Uterus (tissue), 3 donors: ENCODE measurements at regions not wholly inside any gene's neighbourhood (a gene's known extent, or its start where the extent isn't known, plus 50 kb on each side); places are given as distances from the start of the nearest gene placed in this dataset.

Source experiments
- DNase-seq, 2 donors: peaks; one replicate each; pipeline ENCODE4 v3.0.0-alpha.2; 2019 to 2020
- H3K27ac ChIP-seq, 2 donors: fragments of 200-600 bp; sonication (generic); 1 replicate in 1 of 2; 2 replicates in 1 of 2; pipeline ENCODE4 v1.5.1; 2016 to 2018
- H3K27me3 ChIP-seq, 2 donors: fragments of 200-600 bp; sonication (generic); one replicate each; pipeline ENCODE4 v1.5.1; 2018 to 2019; ENCODE audit warnings: control low read depth in 1 of 2
- H3K36me3 ChIP-seq, 2 donors: fragments of 200-600 bp; sonication (generic); one replicate each; pipeline ENCODE4 v1.5.1; 2019; ENCODE audit warnings: control low read depth in 1 of 2
- H3K4me1 ChIP-seq, 2 donors: fragments of 200-600 bp; sonication (generic); one replicate each; pipeline ENCODE4 v1.5.1; 2018 to 2019; ENCODE audit warnings: control low read depth in 1 of 2
- H3K4me3 ChIP-seq, 2 donors: fragments of 200-600 bp; sonication (generic); 1 replicate in 1 of 2; 2 replicates in 1 of 2; pipeline ENCODE4 v1.5.1; 2018 to 2019; ENCODE audit warnings: mild to moderate bottlenecking in 1 of 2
- H3K9me3 ChIP-seq, 2 donors: fragments of 200-600 bp; sonication (generic); one replicate each; pipeline ENCODE4 v1.5.1; 2019; ENCODE audit warnings: control low read depth in 1 of 2
- POLR2A ChIP-seq, 2 donors: fragments of 450-650 bp; IDR thresholded peaks; one replicate each; pipeline ENCODE4 v1.6.1; 2016; ENCODE audit warnings: antibody characterized with exemption in 2 of 2, mild to moderate bottlenecking in 1 of 2, moderate library complexity in 1 of 2
- intact Hi-C: fragments of 100-400 bp; cut with DNase I; formaldehyde crosslinking; loops from one replicate; pipeline ENCODE4 v1.15.1; 2023; ENCODE audit warnings: low total_unique reads
- TF ChIP-seq, protein P1 (sequence below), 4 experiments: fragments of 200-600 bp in 2 of 4; fragments of 450-650 bp in 2 of 4; sonication (generic) in 2 of 4; IDR thresholded peaks; one replicate each; pipeline ENCODE4 v1.5.1; 2016 to 2019; ENCODE audit warnings: antibody characterized with exemption in 4 of 4, mild to moderate bottlenecking in 2 of 4, moderate library complexity in 1 of 4
- donor health status: DM: yes; HTN: yes; CAD: no.

GRCh38 chr17:72349011-72349410 is 228.2 kb downstream of the SOX9 start:
- Histone ChIP-seq H3K9me3 (no peaks in the 10 kb centered on the region), H3K27me3 (no peaks in the 10 kb centered on the region), H3K27ac (no peak overlapping the region), H3K4me1 (no peaks in the 10 kb centered on the region), H3K4me3 (no peak overlapping the region), H3K36me3 (no peaks in the 10 kb centered on the region)
- no peak for DNase-seq
- TF ChIP-seq, protein P1, sequence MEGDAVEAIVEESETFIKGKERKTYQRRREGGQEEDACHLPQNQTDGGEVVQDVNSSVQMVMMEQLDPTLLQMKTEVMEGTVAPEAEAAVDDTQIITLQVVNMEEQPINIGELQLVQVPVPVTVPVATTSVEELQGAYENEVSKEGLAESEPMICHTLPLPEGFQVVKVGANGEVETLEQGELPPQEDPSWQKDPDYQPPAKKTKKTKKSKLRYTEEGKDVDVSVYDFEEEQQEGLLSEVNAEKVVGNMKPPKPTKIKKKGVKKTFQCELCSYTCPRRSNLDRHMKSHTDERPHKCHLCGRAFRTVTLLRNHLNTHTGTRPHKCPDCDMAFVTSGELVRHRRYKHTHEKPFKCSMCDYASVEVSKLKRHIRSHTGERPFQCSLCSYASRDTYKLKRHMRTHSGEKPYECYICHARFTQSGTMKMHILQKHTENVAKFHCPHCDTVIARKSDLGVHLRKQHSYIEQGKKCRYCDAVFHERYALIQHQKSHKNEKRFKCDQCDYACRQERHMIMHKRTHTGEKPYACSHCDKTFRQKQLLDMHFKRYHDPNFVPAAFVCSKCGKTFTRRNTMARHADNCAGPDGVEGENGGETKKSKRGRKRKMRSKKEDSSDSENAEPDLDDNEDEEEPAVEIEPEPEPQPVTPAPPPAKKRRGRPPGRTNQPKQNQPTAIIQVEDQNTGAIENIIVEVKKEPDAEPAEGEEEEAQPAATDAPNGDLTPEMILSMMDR (IDR thresholded peaks at IDR 0.05): no peak
- TF ChIP-seq POLR2A (IDR thresholded peaks at IDR 0.05): no peak
- intact Hi-C loops: no loop called here

GRCh38 chr17:72349491-72349995 is 228.7 kb downstream of the SOX9 start:
- H3K9me3 ChIP-seq: no peaks in the 10 kb centered on the region
- intact Hi-C loops: no loop called here
- H3K4me3 ChIP-seq: no peak overlapping the region
- no peak for TF ChIP-seq POLR2A (IDR thresholded peaks at IDR 0.05)
- TF ChIP-seq, protein P1 (IDR thresholded peaks at IDR 0.05): no peak
- no peak overlapping the region for H3K27ac ChIP-seq
- no peaks in the 10 kb centered on the region for H3K36me3 ChIP-seq
- no peaks in the 10 kb centered on the region for H3K27me3 ChIP-seq
- DNase-seq: no peak
- H3K4me1 ChIP-seq: no peaks in the 10 kb centered on the region

GRCh38 chr17:72350073-72350472 is 229.3 kb downstream of the SOX9 start:
- Histone ChIP-seq H3K27ac (no peak overlapping the region), H3K4me3 (no peak overlapping the region), H3K9me3 (no peaks in the 10 kb centered on the region), H3K36me3 (no peaks in the 10 kb centered on the region), H3K27me3 (no peaks in the 10 kb centered on the region), H3K4me1 (no peaks in the 10 kb centered on the region)
- TF ChIP-seq POLR2A (IDR thresholded peaks at IDR 0.05): no peak
- TF ChIP-seq, protein P1 (IDR thresholded peaks at IDR 0.05): no peak
- intact Hi-C loops: no loop called here
- DNase-seq: no peak

DNA sequence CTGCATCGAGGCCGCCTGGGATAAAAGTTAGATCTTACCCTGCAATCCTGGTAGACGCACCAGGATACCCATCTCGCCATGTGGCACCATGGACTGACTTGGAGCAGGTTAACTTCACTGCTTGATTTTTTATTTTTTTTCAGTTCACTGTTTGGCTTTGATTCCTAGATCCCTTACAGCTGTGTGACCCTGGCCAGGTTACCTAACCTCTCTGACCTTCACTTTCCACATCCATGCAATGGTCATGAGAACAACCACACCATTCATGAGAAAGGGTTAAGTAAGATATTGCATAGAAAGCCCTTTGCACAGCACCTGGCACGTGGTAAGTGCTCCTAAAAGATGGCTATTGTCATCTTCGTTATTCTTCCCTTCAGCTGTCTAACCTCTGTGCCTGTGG is 230.5 kb downstream of the SOX9 start:
- no peaks in the 10 kb centered on the region for H3K36me3 ChIP-seq
- no peak overlapping the region for H3K4me3 ChIP-seq
- H3K27me3 ChIP-seq: no peaks in the 10 kb centered on the region
- DNase-seq: no peak
- H3K27ac ChIP-seq: no peak overlapping the region
- no peak for TF ChIP-seq POLR2A (IDR thresholded peaks at IDR 0.05)
- TF ChIP-seq, protein P1 (IDR thresholded peaks at IDR 0.05): no peak
- H3K9me3 ChIP-seq: no peaks in the 10 kb centered on the region
- intact Hi-C loops: no loop called here
- H3K4me1 ChIP-seq: no peaks in the 10 kb centered on the region

- H3K4me1 ChIP-seq: no peaks in the 10 kb centered on the region
- no peak for DNase-seq
- TF ChIP-seq POLR2A (IDR thresholded peaks at IDR 0.05): no peak
- TF ChIP-seq, protein P1 (IDR thresholded peaks at IDR 0.05): no peak
Measured at GRCh38 chr17:72351884-72352346, 231.1 kb downstream of the SOX9 start.

More at GRCh38 chr17:72351884-72352346, 231.1 kb downstream of the SOX9 start:
- Histone ChIP-seq H3K4me3 (no peak overlapping the region), H3K36me3 (no peaks in the 10 kb centered on the region), H3K27ac (no peak overlapping the region), H3K9me3 (no peaks in the 10 kb centered on the region), H3K27me3 (no peaks in the 10 kb centered on the region)
- intact Hi-C loops: no loop called here
